Activated CD8-positive, alpha-beta memory T cell treated with anti-CD3 and anti-CD28 coated beads for 48 hours (primary cell): ENCODE measurements at regions not wholly inside any gene's neighbourhood (a gene's known extent, or its start where the extent isn't known, plus 50 kb on each side); places are given as distances from the start of the nearest gene placed in this dataset.
"Not testable (repeated sequence)": the region's sequence is repeated elsewhere in the genome, so short reads cannot be mapped to it uniquely, and the experiment has no call there.

Experiments used
- DNase-seq, 3 experiments: peaks; one replicate each; pipeline ENCODE4 v3.0.0-alpha.2; 2020; ENCODE audit warnings: low read depth in 2 of 3, low spot score in 2 of 3

GRCh38 chr1:30368651-30369240 lies 354.6 kb downstream of the MATN1 start:
- no peak for DNase-seq

DNA sequence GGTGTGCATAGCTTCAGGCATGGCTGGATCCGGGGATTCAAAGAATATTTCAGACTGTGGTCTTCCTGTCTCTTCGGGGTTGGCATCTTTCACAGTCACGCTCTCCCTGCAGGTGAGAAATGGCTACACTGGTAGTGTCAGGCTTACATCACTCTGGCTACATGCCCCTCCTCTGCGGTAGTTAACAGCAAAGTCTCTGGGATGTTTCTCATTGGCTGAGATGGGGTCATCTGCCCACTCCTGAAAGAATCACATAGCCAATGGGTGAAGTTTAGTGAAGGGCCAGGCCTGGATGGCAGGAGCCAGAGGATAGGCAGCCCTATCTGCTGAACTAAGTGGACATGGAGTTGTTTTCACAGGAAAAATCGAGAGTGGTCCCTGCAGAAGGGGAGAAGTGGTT lies 356.5 kb downstream of the MATN1 start:
- no peak for DNase-seq

- no peak for DNase-seq
These were observed 357.2 kb downstream of the MATN1 start for GRCh38 chr1:30366199-30366598.

DNA sequence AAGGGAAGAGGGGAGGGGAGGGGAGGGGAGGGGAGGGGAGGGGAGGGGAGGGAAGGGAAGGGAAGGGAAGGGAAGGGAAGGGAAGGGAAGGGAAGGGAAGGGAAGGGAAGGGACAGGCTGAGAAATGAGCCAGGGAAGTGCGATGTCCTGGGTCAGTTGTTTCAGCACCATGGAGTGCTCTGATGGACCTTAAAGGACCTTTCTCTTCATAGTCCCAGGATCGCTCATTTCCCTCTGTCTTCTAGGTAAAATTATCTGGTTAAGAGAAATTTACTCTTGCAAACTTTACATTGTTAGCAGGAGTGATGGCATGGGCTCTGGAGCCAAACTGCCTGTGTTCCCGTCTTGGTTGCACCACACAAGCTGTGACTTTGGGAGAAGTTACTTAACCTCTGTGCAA lies 357.8 kb downstream of the MATN1 start:
- DNase-seq = no peak

DNA sequence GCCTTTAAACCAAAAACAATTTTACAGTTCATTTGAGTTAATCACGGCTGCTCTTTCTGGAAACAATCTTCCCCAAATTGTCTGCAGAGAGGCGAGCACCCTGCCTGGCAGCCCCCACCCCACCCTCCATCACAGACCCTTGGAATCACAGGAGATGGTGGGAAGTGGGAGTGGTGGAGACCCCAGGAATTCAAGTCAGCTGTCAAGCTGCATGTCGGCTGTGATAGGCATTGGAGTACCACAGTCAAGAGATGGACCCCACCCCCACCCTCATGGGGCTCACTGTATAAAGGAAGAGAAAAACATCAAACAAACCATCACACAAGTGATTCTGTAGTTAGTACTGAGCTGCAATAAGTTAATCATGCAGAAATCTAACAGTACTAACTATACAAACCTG lies 360.4 kb downstream of the MATN1 start:
- no peak for DNase-seq

DNA sequence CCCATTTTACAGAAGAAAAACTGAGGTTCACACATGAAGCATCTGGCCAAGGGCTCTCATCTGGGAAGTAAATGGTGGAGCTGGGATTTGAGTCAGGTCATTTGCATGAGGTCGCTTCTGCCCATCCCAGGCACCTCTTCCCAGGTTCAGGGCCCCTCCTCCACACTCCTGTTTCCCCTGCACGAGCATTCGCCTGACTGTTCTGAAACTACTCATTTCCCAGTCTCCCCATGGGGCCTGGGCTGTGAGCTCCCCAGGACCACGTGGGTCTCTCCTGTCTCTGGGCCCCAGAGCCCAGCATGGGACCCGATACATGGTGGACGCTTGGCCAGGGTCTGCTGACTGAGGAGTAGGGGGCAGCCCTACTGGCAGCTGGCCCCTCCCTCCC lies 360.8 kb downstream of the MATN1 start:
- no peak for DNase-seq

DNA sequence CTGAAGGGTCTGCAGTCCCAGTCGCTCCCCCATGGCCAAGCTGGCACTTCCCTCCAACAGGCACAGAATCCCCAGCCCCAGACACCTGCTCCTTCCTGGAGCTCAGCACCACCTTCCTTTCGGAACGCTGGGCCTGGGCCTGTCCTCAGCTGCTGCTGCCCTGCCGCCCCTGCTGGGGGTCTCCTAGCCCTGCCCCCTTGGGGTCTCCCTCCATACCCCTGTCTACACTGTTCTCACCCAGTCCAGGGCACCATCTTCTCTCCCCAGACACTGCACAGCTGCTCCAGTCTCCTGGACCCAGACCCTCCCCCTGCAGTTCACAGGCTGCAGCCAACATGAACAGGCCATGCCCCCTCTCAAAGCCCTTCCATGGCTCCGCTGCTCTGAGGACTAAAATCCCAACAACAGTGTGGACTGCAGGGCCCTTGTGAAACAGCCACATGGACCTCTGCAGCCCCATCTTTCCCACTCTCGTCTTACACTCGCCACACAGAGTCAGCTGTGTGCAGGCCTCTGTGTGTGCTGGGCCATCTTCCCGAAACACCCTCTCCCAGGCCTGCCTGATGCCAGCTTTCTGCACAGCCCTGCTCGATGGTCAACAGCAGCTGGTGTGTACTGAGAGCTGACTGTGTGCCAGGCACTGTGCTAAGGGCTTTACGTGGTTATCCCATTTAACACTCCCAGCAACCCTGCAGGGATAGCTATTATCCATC lies 361.3 kb downstream of the MATN1 start:
- not testable (repeated sequence) for DNase-seq

- no peak for DNase-seq
These were observed 362.6 kb downstream of the MATN1 start for GRCh38 chr1:30360753-30361152.

DNA sequence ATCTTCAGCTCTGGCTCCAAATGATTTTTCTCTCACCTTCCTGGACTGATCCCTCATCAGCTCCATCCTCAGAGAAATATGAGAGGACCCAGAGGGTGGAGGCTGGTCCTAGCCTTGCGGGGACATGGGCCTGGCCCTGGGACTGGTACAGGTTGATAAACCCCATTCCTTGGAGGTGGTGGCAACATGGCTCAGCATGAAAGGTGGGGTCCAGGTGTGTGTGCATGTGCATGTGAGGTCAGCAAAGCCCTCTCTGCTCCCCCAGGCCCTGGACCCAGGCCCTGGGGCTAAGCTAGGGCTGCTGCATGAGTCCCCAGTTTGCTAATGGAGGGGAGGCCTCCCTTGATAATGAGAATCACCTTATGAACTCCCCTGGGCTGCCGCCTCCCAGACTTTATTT lies 363.1 kb downstream of the MATN1 start:
- DNase-seq = no peak

DNA sequence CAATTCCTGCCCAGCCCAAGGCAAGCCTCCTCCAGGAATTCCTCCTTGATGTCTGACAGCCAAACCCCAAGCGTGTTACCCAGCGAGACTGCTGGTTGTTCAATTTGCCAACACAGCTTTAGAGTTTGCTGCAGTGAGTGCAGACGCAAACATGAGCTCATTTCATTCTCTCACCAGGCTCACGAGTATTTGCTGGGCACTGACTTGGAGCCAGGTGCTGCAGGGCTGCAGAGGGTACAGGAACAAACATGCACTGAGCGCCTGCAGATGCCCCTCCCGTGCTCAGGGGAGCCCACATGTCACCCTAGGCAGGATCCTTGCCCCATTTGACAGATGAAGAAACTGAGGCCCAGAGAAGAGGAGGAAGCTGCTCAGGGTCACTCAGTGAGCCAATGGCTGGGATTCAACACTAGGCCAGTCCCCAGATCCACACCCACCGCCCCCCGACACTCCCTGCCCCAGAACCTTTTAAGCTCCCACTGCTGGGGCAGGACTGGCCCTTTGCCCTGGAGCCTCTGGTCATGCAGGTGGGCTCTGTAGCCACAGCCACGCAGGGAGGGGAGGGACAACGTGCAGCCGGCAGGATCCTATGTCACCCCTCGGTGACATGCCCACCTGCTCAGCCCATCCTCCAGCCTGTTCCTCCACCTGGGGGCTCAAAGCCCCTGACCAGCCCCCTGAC lies 363.7 kb downstream of the MATN1 start:
- no peak for DNase-seq

DNA sequence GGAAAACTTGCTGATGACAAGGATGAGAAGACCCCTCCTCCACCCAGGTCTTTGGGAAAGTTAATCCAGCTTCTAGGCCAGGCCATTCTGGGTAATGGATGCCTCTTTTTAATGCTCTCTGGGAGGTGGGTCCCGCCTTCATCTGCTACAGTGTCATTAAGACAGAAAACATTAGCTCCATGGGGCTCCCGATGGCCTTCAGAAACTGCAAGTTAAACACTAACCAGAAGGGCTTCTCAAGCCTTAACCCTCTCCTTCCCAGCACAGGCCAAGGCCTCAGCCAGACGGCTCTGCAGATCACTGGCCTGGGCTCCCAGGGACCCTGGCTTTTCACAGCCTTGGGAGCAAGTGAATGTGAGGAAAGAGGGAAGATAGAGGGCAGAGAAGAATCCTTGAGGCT lies 364.9 kb downstream of the MATN1 start:
- no peak for DNase-seq

DNA sequence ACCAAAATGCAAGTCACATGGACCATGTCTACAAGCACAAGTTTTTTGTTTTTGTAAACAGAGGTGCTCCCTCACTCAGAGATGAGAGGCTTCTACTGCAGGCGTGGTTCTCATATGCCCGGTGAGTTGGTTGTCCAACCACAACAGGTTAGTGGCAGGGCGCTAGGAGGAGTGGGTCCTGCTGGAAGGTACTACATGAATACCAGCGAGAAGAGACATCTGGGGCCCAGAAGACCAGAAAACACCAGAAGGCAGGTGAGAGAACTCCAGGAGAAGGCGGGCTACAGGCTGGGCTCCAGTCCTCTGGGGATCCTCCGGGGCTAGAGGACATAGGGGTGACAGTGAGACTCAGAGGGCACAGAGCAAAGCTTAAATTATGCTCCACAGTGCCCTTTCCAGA lies 366.5 kb downstream of the MATN1 start:
- DNase-seq = no peak

GRCh38 chr1:30354410-30354809 lies 369.0 kb downstream of the MATN1 start:
- DNase-seq = no peak

- DNase-seq = no peak
These were observed 369.7 kb downstream of the MATN1 start for GRCh38 chr1:30353637-30354036.

DNA sequence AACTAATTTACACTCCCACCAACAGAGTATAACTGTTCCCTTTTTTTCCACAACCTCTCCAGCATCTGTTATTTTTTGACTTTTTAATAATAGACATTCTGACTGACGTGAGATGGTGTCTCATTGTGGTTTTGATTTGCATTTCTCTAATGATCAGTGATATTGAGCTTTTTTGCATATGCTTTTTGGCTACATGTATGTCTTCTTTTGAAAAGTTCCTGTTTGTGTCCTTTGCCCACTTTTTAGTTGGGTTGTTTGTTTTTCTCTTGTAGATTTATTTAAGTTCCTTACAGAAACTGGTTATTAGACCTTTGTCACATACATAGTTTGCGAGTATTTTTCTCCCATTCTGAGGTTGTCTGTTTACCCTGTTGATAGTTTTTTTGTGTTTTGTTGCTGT lies 375.2 kb downstream of the MATN1 start:
- no peak for DNase-seq

DNA sequence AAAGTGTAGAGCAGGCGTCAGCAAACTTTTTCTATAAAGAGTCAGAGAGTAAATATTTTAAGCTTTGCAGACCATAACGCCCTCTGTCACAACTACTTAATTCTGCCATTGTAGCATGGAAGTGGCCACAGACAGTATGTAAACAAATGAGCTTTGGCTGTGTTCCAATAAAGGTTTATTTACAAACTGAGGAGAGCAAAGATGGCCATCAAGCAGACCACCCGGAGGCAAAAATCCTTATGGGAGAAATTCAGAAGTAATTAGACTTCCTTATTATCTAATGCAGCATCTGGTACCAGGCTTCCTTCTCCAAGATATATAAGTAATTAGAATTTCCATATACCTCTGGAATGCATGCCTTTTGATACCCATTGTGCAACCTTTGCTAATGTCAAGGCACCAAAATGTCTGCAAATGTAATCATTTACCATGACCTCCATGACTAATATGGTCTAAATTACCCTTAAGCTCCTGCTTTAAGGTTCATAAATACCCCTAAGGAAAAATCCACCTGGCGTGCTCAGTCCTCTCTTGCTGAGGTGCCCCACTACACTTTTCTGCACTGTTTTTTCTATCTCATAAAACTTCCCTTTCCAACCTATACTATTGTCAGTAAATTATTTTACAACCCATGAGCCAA lies 377.8 kb downstream of the MATN1 start:
- no peak for DNase-seq

GRCh38 chr1:30343562-30343961 lies 379.8 kb downstream of the MATN1 start:
- no peak for DNase-seq

GRCh38 chr1:30342535-30343141 lies 380.7 kb downstream of the MATN1 start:
- no peak for DNase-seq

GRCh38 chr1:30340934-30341333 lies 382.5 kb downstream of the MATN1 start:
- no peak for DNase-seq

- DNase-seq = no peak
These were observed 383.5 kb downstream of the MATN1 start for GRCh38 chr1:30339866-30340265.

DNA sequence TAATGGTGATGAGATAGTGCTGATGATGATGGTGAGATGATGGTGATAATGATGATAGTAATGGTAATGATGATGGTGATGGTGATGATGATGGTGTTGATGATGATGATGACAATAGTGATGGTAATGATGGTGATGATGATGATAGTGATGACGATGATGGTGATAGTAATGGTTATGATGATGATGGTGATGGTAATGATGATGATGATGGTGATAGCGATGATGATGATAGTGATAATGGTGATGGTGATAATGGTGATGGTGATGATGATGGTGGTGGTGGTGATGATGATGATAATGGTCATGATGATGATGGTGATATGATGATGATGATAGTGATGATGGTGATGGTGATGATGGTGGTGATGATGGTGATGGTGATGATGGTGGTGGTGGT lies 384.6 kb downstream of the MATN1 start:
- DNase-seq = no peak

DNA sequence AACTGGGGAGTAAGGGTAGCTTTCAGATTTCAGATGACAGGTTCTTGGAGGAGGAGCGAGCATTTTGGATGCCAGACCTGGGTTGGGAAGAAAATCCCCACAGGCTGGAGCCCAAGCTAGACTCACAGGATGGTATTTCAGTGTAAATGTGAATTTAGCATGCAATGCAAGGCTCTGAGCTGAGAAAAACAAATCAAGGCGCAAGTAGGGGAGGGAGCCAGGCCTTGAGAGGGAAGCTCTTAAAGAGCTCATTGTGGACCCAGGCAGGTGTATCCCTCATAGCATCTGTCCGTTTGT lies 386.1 kb downstream of the MATN1 start:
- DNase-seq = no peak
